SK-N-SH (cell line): ENCODE measurements at regions not wholly inside any gene's neighbourhood (a gene's known extent, or its start where the extent isn't known, plus 50 kb on each side); places are given as distances from the start of the nearest gene placed in this dataset.

Source experiments
- EP300 ChIP-seq, 2 experiments: IDR thresholded peaks; 2 replicates each; pipeline versions ENCODE4 v1.4.0 to v1.6.1; 2012; ENCODE audit warnings: borderline replicate concordance in 1 of 2, low read depth in 1 of 2, low read length in 1 of 2
- FOXM1 ChIP-seq: IDR thresholded peaks from 2 replicates; pipeline ENCODE4 v1.4.0; 2012; ENCODE audit warnings: low read depth, mild to moderate bottlenecking
- GABPA ChIP-seq: IDR thresholded peaks from 2 replicates; pipeline ENCODE4 v1.4.0; 2012; ENCODE audit warnings: low read depth, mild to moderate bottlenecking
- NFIC ChIP-seq: IDR thresholded peaks from 2 replicates; pipeline ENCODE4 v1.4.0; 2012; ENCODE audit warnings: borderline replicate concordance
- POLR2AphosphoS5 ChIP-seq: IDR thresholded peaks from 2 replicates; pipeline ENCODE4 v1.6.1; 2012; ENCODE audit warnings: low read depth, low read length
- RAD21 ChIP-seq: IDR thresholded peaks from 2 replicates; pipeline ENCODE4 v1.6.1; 2012; ENCODE audit warnings: mild to moderate bottlenecking, low read length
- RCOR1 ChIP-seq: fragments of 150-350 bp; IDR thresholded peaks from 2 replicates; pipeline ENCODE4 v1.6.1; 2017; ENCODE audit warnings: antibody characterized with exemption, low read length
- RFX5 ChIP-seq: IDR thresholded peaks from 2 replicates; pipeline ENCODE4 v1.6.1; 2012; ENCODE audit warnings: mild to moderate bottlenecking, improper control_type of control experiment, low read length
- SIN3A ChIP-seq: IDR thresholded peaks from 2 replicates; pipeline ENCODE4 v1.6.1; 2012; ENCODE audit warnings: low read depth, mild to moderate bottlenecking, low read length, moderate library complexity, borderline replicate concordance
- YY1 ChIP-seq: IDR thresholded peaks from 2 replicates; pipeline ENCODE4 v1.4.0; 2012; ENCODE audit warnings: low read depth, mild to moderate bottlenecking
- TF ChIP-seq, protein P1 (sequence below): fragments of 200-600 bp; sonication (generic); IDR thresholded peaks from 2 replicates; pipeline ENCODE4 v1.6.1; 2017; ENCODE audit warnings: antibody characterized with exemption, mild to moderate bottlenecking, moderate library complexity
- TF ChIP-seq, protein P2 (sequence below): IDR thresholded peaks from 2 replicates; pipeline ENCODE4 v1.6.1; 2012; ENCODE audit warnings: mild to moderate bottlenecking, low read depth, low read length, moderate library complexity
- TF ChIP-seq, protein P3 (sequence below): IDR thresholded peaks from 2 replicates; pipeline ENCODE4 v1.4.0; 2012; ENCODE audit warnings: low read depth, borderline replicate concordance

DNA sequence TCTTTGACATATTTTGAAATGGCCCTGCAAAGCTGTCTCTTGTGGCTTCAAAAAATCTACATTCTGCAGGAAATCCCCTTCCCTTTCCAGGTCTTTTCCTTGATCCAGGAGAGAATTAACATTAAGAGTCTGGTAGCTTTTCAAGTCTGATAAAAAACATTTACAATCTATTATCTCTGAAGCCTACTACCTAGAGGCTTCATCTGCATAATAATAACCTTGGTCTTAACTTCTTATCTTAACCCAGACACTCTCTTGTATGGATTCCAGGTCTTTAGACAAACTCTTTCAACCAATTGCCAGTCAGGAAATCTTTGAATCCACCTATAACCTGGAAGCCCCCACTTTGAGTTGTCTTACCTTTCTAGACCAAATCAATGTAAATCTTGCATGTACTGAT is 179.3 kb upstream of the ZC3H15 start:
- TF ChIP-seq, protein P1, sequence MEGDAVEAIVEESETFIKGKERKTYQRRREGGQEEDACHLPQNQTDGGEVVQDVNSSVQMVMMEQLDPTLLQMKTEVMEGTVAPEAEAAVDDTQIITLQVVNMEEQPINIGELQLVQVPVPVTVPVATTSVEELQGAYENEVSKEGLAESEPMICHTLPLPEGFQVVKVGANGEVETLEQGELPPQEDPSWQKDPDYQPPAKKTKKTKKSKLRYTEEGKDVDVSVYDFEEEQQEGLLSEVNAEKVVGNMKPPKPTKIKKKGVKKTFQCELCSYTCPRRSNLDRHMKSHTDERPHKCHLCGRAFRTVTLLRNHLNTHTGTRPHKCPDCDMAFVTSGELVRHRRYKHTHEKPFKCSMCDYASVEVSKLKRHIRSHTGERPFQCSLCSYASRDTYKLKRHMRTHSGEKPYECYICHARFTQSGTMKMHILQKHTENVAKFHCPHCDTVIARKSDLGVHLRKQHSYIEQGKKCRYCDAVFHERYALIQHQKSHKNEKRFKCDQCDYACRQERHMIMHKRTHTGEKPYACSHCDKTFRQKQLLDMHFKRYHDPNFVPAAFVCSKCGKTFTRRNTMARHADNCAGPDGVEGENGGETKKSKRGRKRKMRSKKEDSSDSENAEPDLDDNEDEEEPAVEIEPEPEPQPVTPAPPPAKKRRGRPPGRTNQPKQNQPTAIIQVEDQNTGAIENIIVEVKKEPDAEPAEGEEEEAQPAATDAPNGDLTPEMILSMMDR = no peak
- no peak for TF ChIP-seq YY1
- no peak for TF ChIP-seq RAD21
- TF ChIP-seq, protein P2, sequence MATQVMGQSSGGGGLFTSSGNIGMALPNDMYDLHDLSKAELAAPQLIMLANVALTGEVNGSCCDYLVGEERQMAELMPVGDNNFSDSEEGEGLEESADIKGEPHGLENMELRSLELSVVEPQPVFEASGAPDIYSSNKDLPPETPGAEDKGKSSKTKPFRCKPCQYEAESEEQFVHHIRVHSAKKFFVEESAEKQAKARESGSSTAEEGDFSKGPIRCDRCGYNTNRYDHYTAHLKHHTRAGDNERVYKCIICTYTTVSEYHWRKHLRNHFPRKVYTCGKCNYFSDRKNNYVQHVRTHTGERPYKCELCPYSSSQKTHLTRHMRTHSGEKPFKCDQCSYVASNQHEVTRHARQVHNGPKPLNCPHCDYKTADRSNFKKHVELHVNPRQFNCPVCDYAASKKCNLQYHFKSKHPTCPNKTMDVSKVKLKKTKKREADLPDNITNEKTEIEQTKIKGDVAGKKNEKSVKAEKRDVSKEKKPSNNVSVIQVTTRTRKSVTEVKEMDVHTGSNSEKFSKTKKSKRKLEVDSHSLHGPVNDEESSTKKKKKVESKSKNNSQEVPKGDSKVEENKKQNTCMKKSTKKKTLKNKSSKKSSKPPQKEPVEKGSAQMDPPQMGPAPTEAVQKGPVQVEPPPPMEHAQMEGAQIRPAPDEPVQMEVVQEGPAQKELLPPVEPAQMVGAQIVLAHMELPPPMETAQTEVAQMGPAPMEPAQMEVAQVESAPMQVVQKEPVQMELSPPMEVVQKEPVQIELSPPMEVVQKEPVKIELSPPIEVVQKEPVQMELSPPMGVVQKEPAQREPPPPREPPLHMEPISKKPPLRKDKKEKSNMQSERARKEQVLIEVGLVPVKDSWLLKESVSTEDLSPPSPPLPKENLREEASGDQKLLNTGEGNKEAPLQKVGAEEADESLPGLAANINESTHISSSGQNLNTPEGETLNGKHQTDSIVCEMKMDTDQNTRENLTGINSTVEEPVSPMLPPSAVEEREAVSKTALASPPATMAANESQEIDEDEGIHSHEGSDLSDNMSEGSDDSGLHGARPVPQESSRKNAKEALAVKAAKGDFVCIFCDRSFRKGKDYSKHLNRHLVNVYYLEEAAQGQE = no peak
- no peak for TF ChIP-seq RFX5
- TF ChIP-seq POLR2AphosphoS5 = no peak
- TF ChIP-seq SIN3A = no peak
- TF ChIP-seq, protein P3, sequence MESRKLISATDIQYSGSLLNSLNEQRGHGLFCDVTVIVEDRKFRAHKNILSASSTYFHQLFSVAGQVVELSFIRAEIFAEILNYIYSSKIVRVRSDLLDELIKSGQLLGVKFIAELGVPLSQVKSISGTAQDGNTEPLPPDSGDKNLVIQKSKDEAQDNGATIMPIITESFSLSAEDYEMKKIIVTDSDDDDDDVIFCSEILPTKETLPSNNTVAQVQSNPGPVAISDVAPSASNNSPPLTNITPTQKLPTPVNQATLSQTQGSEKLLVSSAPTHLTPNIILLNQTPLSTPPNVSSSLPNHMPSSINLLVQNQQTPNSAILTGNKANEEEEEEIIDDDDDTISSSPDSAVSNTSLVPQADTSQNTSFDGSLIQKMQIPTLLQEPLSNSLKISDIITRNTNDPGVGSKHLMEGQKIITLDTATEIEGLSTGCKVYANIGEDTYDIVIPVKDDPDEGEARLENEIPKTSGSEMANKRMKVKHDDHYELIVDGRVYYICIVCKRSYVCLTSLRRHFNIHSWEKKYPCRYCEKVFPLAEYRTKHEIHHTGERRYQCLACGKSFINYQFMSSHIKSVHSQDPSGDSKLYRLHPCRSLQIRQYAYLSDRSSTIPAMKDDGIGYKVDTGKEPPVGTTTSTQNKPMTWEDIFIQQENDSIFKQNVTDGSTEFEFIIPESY = no peak
- TF ChIP-seq FOXM1 = no peak
- TF ChIP-seq NFIC = no peak
- TF ChIP-seq EP300 (IDR thresholded peaks at IDR 0.05; ENCODE audit: borderline replicate concordance in 1 of 2, low read depth in 1 of 2, low read length in 1 of 2) = no peak
- TF ChIP-seq GABPA = no peak
- no peak for TF ChIP-seq RCOR1
